NCI-H146 (cell line): ENCODE measurements at regions not wholly inside any gene's neighbourhood (a gene's known extent, or its start where the extent isn't known, plus 50 kb on each side); places are given as distances from the start of the nearest gene placed in this dataset.

Experiments
- DNase-seq: peaks from one replicate; lab custom pipeline; 2025; lab: John Stamatoyannopoulos, UW

DNA sequence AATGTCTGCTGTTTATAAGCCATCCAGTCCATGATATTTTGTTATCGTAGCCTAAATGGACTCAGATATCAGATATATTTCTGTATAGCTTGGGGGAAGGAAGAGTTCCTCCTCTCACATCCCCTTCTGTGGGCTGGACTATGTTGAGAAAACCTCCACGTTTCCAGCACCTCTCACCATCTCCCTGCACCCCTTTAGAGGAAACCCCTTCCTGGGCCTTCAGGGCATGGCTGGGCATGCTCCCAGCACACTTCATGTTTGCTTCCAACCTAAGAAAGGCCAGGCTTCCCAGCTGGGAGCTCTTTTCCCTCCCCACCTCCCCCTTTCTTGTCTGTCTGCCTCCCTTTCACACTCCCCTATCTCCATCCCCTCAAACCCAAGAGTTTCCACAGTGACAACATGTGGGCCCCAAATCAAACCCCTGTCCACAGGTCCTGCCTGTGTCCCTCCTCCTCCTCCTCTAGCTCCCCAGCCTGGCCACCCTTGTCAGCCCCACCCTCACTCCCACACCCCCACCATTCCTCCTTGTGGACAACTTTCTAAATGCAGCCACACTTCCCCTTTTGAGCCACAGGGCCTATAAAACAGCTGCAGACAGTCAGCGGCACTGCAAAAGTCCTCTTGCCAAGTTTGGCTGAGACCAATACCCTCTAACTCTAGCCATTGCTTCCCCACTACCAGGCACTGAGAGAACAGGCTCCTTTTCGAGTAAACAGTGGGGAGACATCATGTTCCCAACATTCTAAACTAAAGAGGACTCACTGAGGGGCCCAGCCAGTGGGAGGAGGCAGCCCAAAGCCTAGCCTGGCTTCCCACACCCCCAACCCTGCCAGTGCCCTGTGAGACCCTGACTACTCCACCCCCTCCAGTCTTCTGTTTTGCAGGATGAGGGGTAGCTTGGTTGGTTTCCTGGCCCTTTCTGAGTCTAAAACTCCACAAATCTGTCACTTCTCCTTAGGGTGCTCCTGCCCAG lies 120.5 kb downstream of the ZFP36L2 start:
- DNase-seq, result no peak

DNA sequence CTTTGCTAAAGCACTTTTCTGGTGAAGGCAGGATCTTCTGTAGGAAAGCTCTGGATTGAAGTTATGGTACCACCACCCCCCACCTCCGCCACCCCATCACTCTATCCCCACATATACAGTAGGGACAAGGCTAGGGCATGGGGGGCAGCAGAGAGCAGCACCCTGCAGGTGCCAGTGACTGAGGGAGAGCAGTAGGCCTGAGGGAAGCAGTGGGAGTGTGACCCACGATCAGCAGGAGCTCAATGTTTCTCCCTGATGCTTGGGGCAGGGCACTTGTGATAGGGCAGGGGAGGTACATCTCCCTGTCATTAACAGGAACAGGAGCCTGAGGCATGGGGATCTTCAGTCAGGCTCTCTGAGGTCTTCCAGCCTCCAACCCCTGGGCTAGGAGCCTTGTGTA lies 121.6 kb downstream of the ZFP36L2 start:
- DNase-seq, result no peak

- DNase-seq, result no peak
These were observed 122.3 kb downstream of the ZFP36L2 start for GRCh38 chr2:43104106-43104505.

- no peak for DNase-seq
These were observed 123.4 kb downstream of the ZFP36L2 start for GRCh38 chr2:43103093-43103404.

GRCh38 chr2:43102366-43103092 lies 123.9 kb downstream of the ZFP36L2 start:
- DNase-seq, result no peak

- DNase-seq, result no peak
These were observed 124.7 kb downstream of the ZFP36L2 start for GRCh38 chr2:43101751-43102150.

- DNase-seq, result peak; percentile 22
These were observed 125.3 kb downstream of the ZFP36L2 start for GRCh38 chr2:43100883-43101662.

- no peak for DNase-seq
These were observed 126.0 kb downstream of the ZFP36L2 start for GRCh38 chr2:43100362-43100882.

DNA sequence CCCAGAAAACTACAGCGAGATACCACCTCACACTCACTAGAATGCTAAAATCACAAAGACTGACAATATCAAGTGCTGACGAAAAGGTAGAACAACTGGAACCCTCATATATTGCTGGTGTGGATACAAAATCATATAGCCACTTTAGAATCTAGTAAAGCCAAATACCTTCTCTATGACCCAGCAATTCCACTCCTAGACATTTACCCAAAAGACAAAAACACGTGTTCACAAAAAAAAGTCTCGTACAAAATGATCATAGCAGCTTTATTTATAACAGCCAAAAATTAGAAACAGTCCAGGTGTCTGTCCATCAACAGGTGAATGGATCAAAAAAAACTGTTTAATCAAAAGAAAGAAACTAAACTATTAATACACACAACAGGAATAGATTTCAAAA lies 126.6 kb downstream of the ZFP36L2 start:
- no peak for DNase-seq

DNA sequence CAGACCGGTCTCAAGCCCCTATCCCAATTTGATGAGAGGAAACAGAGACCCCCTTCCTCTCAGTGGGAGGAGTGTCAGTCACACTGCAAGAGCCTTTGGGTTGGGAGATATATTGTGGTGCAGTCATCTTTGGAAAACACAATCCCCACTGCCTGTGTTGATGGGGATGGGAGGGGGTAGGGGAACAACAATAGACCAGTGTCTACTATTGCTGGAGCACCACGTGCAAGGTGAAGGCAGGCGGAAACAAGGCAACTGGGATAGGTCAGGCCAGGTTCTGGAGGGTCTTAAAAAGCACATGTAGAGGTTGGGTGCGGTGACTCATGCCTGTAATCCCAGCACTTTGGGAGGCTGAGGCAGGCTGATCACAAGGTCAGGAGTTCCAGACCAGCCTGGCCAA lies 127.9 kb downstream of the ZFP36L2 start:
- DNase-seq, result no peak

- no peak for DNase-seq
These were observed 128.6 kb downstream of the ZFP36L2 start for GRCh38 chr2:43097644-43098408.

DNA sequence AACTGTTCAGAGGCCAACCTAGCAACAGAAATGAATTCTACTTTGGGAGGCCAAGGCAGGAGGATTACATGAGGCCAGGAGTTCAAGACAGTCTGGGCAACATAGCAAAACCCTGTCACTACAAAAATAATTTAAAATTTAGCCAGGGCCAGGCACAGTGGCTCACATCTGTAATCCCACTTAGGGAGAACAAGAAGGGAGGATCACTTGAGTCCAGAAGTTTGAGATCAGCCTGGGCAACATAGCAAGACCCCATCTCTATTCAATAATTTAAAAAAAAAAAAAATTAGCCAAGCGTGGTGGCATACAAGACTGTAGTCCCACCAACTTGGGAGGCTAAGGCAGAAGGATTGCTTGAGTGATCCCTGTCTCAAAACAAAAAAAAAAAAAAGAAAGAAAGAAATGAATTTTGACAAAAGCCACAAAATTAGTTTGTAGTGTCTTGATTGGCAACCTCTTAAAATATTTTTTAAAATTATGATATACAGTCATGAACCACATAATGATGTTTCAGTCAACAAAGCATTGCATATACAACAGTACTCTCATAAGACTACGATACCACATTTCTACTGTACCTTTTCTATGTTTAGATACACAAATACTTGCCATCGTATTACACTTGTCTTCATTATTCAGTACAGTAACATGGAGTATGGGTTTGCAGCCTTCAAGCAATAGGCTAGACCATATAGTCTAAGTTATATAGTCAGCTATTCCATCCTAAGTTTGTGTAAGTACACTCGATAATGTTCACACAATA lies 130.7 kb downstream of the ZFP36L2 start:
- no peak for DNase-seq

DNA sequence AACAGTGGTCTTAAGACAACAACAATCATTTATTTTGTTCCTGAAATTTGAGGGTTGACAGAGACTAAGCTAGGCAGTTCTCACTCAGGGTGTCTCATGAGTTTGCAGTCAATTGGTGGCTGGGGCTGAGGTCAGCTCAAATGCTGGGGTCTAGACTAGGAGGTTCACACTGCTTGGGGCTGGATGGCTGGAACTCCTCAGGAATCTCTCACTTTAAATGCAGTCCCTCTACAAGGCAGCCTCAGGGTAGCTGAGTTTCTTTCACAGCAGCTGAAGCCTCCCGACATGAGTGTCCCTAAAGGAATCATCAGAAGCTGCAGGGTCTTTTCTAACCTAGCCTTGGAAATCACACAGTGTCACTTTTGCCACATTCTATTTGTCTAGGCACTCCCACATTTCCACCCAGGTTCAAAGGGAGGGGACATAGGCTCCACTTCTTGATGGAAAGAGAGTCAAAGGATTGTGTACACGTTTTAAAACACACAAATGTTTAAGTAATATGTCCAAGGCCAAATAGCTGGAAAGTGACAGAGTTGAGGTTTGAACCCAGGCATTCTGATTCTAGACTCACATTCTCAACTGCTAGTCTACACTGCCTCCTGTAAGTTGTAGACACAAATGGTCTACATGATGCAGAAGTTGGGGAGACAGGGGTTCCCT lies 133.8 kb downstream of the ZFP36L2 start:
- DNase-seq, result no peak

DNA sequence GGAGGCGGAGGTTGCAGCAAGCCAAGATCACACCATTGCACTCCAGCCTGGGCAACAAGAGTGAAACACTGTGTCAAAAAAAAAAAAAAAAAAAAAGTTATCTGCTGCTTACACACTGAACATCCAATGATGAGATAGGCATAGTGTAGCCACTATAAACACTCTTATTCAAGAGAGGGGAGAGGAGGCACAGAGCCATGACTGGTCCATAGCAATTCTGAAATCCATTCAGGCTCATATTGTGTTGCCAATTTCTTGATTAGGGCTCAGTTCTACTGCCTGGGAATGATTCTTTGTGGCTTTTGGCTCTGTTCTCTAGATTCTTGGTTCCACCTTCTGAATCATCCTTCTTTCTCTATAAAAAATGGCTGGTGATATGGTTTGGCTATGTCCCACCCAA lies 136.1 kb downstream of the ZFP36L2 start:
- DNase-seq, result no peak

- DNase-seq, result no peak
These were observed 138.0 kb downstream of the ZFP36L2 start for GRCh38 chr2:43088143-43089073.

DNA sequence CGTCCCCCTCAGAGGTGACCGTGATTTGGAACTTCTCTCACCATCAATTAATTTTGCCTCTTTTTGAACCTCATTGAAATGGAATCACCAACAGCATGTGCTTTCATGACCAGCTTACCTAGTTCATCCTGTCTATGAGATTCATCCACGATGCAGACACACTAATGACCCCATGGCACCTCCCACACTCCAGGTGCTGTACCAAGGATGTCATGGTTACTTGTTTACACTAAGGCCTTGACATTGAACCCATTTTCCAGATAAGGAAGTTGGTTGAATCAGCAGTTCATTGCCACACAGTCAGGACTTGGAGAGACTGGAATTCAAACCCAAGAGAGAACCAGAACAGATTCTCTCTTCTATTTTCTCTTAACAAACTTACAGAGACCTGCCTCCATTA lies 139.0 kb downstream of the ZFP36L2 start:
- DNase-seq, result no peak

- DNase-seq, result no peak
These were observed 139.8 kb downstream of the ZFP36L2 start for GRCh38 chr2:43086451-43087221.

DNA sequence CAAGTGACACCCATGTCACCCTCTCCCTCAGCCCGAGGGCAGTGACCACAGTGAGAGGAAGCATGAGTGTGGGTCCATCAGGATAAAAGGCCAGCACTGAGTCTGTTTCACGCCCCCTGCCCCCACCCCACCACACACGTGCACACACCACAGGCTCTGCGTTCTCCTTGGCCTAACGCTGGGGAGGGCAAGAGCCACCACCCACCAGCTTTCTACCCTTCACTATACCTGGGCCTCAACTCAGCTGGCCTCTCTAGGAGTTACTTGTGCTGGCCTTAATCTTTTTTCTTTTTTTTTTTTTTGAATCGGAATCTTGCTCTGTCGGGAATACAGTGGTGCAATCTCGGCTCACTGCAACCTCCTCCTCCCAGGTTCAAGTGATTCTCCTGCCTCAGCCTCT lies 140.5 kb downstream of the ZFP36L2 start:
- no peak for DNase-seq
